ENCODE measurements at regions not wholly inside any gene's neighbourhood (a gene's known extent, or its start where the extent isn't known, plus 50 kb on each side); places are given as distances from the start of the nearest gene placed in this dataset.

DNA sequence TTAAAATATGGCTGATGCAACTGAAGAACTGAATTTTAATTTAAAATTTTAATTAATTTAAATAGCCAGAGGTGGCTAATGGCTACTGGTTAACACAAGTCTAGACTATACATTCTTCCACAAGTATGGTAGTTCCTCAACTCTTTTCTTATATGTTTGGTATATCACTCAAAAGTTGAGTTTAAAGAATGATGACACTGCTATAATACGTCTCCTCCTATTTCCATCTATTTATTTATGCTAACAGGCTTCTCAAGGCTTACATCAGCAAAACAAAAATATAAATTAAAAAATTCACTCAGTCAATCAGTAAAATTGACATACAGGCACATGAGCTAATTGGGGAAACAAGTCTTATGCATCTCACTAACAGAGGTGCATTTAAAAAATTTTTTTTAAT, 227.9 kb upstream of the PMFBP1 start:
- no peak for DNase-seq

- DNase-seq = no peak
Observed at GRCh38 chr16:72397876-72398275, 225.9 kb upstream of the PMFBP1 start.

GRCh38 chr16:72394526-72394925, 222.6 kb upstream of the PMFBP1 start:
- DNase-seq = no peak

DNA sequence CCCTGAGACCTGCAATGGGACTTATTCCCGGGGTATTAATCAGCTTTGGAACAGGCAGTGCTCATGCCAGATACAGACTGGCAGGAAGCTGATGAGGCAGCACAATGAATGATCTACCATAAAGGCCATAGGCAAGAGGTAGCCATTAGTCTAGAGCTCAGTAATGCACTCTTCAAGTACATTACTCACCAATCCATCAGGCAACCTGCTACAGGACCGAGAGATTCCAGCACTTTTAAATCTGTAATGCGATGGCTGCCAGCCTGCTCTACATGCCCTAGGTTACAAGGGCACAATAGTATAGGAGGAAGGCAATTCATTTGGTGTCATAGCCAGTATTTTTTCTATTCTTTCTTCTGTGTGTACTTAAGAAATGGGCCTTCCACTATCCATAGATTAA, 217.8 kb upstream of the PMFBP1 start:
- no peak for DNase-seq

- no peak for DNase-seq
Observed at GRCh38 chr16:72388007-72388406, 216.1 kb upstream of the PMFBP1 start.

DNA sequence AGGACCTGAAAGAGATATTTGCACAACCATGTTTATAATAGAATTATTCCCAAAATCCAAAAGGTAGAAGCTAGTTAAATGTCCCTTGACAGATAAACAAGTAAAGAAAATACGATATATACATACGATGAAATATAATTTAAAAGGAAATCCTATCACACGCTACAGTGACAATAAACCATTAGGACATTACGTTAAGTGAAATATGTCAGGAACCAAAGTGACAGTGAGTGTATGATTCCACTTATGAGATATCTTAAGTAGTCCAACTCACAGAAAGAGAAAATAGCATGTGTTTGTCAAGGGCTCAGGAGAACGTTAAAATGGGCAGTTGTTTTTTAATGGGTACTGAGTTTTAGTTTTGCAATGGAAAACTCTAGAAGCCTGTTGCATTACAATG, 212.7 kb upstream of the PMFBP1 start:
- DNase-seq = no peak

DNA sequence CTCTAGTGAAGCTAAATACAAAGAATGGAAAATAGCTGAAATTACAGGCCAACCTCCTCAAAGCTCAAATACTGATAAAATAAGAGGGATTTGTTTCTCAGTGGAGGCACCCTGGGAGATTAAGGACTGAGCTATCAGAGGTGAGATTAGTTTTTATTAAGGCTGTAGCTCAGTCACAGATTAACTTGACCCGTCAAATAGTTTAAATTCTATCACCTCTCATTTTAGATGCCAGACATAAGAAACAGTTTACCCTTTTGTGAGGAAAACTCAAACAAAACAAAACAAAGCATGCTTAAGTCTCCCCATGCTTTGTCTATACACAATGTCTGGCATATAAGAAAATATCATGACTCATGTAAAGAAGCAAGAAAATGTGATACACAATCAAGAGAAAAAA, 208.3 kb upstream of the PMFBP1 start:
- DNase-seq = no peak

DNA sequence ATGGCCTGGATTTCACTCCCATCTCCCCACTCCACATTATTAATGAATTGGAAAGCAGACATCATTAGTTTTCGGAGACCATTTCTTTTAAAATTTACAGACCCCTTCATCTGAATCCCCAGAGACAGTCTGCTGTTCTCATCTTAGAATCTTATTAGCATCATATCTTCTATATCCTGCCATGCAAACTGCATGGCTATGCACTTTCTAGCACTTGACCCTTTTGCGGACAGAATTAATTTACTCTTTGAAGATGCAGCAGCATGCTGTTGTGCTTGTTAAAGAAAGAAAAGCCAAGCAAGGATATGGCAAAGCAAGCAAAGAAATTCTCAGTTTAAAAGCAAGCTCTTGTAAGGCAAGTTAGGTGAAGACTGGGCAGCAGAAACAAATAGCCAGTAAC, 201.2 kb upstream of the PMFBP1 start:
- no peak for DNase-seq

DNA sequence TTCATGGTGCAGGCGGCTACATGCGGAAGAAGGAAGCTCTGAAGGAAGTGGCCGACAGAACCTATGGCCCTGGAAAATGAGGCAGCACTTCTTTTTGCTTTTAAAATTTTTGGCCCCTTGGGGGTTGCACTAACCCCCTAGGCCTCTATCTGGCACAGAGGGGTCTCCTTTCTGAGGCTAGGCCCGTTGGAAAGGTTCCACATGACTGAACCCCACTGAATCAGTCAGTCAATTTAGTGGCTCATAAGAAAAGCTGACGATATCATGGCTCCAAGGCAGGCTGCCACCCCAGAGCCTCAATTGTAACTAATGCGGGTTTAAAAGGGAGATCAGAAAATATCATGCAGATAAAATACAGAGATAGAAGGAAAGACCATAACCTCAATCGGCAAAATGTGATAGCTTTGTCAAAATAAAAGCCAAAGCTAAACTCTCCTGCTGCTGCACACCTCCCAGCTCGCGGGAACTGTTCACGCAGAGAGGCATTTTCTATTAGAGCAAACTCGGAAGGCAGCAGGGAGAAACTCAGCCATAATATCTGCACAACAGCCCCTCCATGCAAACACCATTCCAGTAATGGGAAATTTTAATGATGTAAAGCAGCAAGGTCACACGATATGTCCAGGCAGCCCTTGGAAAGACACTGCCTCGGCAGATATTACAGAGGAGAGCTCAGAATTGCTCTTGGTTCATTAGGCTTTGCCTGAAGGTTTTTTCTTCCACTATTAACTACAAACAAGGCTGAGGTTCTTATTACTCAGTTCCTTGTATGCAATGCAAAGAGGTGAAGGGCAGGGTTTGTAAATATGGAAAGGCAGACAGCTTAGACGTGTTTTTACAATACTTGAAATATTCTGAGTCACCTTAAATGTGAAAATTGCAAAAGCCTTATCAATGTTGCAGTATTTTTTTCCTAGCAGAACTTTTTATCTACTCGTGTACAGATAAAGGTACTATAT, 200.4 kb upstream of the PMFBP1 start:
- DNase-seq = no peak

GRCh38 chr16:72371307-72372086, 199.5 kb upstream of the PMFBP1 start:
- DNase-seq = no peak

DNA sequence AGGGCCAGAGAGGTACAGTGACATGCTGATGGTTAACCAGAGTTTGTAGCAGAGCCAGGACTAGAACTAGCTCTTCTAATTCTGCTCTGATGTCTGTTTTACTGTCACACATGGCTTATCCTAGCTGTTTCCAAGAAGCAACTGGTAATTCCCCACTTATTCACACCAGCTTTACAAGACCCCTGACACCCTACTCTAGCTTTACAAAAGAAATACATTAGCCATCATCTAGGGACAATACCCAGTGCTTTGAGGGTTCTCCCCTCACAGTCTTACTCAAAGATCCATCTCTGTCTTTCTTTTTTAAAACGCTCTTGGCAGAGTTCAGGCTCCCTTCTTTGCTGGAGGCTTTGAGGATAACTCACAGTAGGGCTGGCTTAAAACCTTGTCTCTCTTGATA, 197.3 kb upstream of the PMFBP1 start:
- no peak for DNase-seq

GRCh38 chr16:72367851-72368250, 195.9 kb upstream of the PMFBP1 start:
- DNase-seq = no peak

GRCh38 chr16:72362973-72363372, 191.0 kb upstream of the PMFBP1 start:
- no peak for DNase-seq

DNA sequence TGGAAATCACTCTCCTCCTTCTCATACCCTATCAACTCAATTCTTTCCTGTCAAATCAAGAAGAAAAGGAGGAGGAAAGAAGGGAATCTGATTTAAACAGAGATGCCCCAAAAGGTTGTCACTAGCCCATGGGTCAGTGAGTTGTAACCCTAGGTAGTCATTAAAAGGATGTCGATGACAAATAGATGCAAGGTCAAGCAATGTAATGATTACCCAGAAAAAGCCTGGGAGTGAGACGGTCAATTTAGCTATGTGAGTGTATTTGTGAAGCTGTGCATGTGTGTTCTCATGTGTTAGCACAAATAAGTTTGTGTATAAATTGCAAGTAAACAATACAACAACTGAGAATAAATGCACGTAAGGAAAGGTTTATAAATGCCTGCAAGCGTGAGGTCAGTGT, 190.5 kb upstream of the PMFBP1 start:
- DNase-seq = no peak

GRCh38 chr16:72357910-72358309, 186.0 kb upstream of the PMFBP1 start:
- no peak for DNase-seq

DNA sequence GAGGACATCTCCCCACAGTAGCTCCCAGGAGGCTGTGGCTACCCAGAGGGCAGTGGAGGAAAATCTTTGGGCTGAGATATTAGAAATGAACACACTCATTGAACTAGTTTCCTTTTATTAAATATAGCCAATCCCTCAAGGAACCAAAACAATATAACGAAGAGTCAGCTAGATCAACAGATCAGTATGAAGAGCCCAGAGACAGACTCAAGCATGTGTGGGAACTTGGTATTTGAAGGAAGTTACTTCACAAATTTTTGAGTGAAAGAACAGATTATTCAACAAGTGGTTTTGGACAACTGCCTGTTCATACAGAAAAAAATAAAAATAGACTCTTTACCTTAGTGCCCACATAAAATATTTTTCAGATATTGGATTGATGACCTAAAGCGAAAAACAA, 183.6 kb upstream of the PMFBP1 start:
- no peak for DNase-seq

DNA sequence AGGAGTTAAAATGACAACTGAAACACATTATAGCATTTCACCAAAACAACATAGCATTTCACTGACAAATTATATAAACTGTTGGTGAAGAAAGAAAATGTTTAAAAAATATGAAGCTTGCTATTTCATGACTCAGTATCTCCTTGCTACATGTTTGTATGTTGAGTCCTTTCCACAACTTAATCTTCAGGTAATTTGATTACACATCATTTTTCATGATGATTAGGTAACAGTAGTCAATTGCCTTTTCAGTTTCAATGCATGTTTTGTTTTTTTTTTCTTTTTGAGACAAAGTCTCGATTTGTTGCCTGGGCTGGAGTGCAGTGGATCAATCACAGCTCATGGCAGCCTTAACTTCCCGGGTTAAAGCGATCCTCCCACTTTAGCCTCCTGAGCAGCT, 177.8 kb upstream of the PMFBP1 start:
- no peak for DNase-seq

DNA sequence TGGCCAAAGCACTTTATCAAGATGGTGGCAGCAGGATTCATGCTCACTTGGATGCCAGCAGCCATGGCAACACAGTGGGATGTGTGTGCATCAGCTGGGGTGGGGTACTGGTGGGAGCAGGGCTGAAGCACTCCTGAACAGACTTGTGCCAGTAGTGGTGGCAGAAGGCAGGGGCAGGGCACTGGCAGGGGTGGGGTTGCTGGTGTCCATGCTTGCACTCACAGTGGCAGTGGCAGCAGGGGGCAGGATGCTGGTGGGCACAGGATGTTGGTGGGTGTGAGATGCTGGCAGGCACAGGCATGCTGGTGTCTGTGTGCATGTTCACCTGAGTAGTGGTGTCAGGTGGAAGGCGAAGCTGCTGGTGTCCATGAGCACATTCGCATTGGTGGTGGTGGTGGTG, 161.0 kb upstream of the PMFBP1 start:
- no peak for DNase-seq

- no peak for DNase-seq
Observed at GRCh38 chr16:72324578-72324977, 152.6 kb upstream of the PMFBP1 start.

GRCh38 chr16:72317446-72317845, 145.5 kb upstream of the PMFBP1 start:
- DNase-seq = no peak

- no peak for DNase-seq
Observed at GRCh38 chr16:72313903-72314302, 141.9 kb upstream of the PMFBP1 start.

DNA sequence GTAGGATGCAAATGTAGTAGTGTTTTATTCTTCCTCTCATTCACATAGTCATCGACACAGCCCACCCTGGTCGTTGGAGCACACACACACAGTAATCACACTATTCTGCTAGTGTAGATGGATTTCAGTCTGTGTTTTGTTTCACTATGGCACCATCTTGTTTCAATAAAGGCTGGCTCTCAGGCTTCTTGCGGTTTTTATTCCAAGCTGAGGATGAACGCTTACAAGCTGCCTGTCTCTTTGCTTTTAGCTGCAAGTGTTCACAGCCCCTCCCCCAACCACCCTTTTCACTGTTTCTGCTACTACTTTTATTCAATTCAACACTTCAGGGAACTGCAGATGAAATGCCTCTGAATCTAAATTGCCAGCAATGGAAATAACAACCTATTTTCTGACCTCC, 140.9 kb upstream of the PMFBP1 start:
- no peak for DNase-seq

DNA sequence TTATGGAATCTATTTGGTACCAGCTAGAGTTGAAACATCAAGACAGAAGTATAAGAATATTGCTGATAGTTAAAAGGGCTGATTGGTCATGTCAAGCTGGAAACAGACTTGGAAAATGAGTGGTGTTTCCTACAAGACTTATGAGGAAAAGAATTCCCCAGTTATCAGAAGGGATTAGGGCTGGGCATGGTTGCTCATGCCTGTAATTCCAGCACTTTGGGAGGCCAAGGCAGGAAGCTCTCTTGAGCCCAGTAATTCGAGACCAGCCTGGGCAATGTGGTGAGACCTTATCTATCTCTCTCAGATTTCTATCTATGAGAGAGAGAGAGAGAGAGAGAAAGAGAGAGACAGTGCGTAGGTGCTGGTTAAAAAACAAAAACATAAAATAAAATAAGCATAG, 139.5 kb upstream of the PMFBP1 start:
- DNase-seq = no peak

DNA sequence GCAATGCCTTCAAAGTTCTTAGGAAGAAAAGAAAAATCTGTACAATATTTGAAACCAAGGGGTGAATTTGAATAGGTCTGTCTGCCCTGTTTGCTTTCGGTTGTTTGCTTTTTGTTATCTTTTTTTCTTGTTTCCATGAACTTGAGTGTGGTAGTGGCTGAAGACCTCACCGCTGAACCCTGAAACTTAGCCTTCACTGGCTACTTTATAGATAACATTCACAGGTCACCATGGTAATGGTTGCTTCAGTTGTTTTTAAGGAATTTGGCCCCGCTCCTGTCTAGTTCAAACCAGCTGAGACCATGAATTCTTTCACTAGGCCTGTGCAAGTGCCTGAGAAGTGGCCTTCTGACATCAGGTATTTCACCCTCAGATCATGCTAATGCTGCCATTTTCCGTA, 137.0 kb upstream of the PMFBP1 start:
- DNase-seq = no peak

All from activated CD8-positive, alpha-beta memory T cell treated with anti-CD3 and anti-CD28 coated beads, Interleukin-2, amount 50 U/mL, for 4 hours (primary cell).